GM11168 (cell line): ENCODE measurements at regions not wholly inside any gene's neighbourhood (a gene's known extent, or its start where the extent isn't known, plus 50 kb on each side); places are given as distances from the start of the nearest gene placed in this dataset.

ENCODE experiments used
- in situ Hi-C: fragments of 300-500 bp; cut with MboI; formaldehyde crosslinking; loops from one replicate; pipeline ENCODE4 v1.12.0; 2022; ENCODE audit warnings: low sequenced_read_pairs; ENCODE audit not compliant: unreplicated experiment

GRCh38 chr2:213202011-213202410, 50.6 kb upstream of the IKZF2 start:
- in situ Hi-C loops, result no loop called here

GRCh38 chr2:213205944-213206343, 54.5 kb upstream of the IKZF2 start:
- in situ Hi-C loops, result no loop called here

GRCh38 chr2:213213186-213213585, 61.8 kb upstream of the IKZF2 start:
- in situ Hi-C loops, result no loop called here

- in situ Hi-C loops, result no loop called here
Observed at GRCh38 chr2:213214209-213214608, 62.8 kb upstream of the IKZF2 start.

GRCh38 chr2:213216461-213216860, 65.0 kb upstream of the IKZF2 start:
- in situ Hi-C loops, result no loop called here

- in situ Hi-C loops, result no loop called here
Observed at GRCh38 chr2:213219816-213220215, 64.4 kb upstream of the SPAG16 start.

- in situ Hi-C loops, result no loop called here
Observed at GRCh38 chr2:213220967-213221603, 63.2 kb upstream of the SPAG16 start.

- in situ Hi-C loops, result no loop called here
Observed at GRCh38 chr2:213221957-213222356, 62.3 kb upstream of the SPAG16 start.

GRCh38 chr2:213224366-213224765, 59.9 kb upstream of the SPAG16 start:
- in situ Hi-C loops, result no loop called here

- in situ Hi-C loops, result loop anchor here (5.0 kb wide), 1 partner anchor 64 kb away; no protein-coding TSS in a partner anchor
Observed at GRCh38 chr2:213225866-213226265, 58.4 kb upstream of the SPAG16 start.

GRCh38 chr2:213227458-213227857, 56.8 kb upstream of the SPAG16 start:
- in situ Hi-C loops, result loop anchor here (5.0 kb wide), 1 partner anchor 65 kb away; no protein-coding TSS in a partner anchor

- in situ Hi-C loops, result loop anchor here (5.0 kb wide), 1 partner anchor 66 kb away; no protein-coding TSS in a partner anchor
Observed at GRCh38 chr2:213228638-213229037, 55.6 kb upstream of the SPAG16 start.

- in situ Hi-C loops, result loop anchor here (5.0 kb wide), 1 partner anchor 68 kb away; no protein-coding TSS in a partner anchor
Observed at GRCh38 chr2:213229814-213230213, 54.5 kb upstream of the SPAG16 start.

GRCh38 chr2:213231966-213232365, 52.3 kb upstream of the SPAG16 start:
- in situ Hi-C loops, result no loop called here

- in situ Hi-C loops, result no loop called here
Observed at GRCh38 chr2:213232649-213233437, 51.4 kb upstream of the SPAG16 start.

GRCh38 chr2:213233438-213234330, 50.6 kb upstream of the SPAG16 start:
- in situ Hi-C loops, result no loop called here
